Breast epithelium (tissue), 4 donors: ENCODE measurements at regions not wholly inside any gene's neighbourhood (a gene's known extent, or its start where the extent isn't known, plus 50 kb on each side); places are given as distances from the start of the nearest gene placed in this dataset.
A peak's percentile ranks its signal among the peaks of the same experiment; 100 is the strongest.

Experiments
- DNase-seq, 2 donors: peaks; one replicate each; pipeline ENCODE4 v3.0.0-alpha.2; 2019; ENCODE audit warnings: low spot score in 2 of 2
- H3K27ac ChIP-seq, 2 donors: fragments of 200-600 bp; sonication (generic) in 1 of 2; one replicate each; pipeline ENCODE4 v1.5.1; 2016 to 2019; ENCODE audit warnings: mild to moderate bottlenecking in 1 of 2
- H3K27me3 ChIP-seq, 2 donors: fragments of 200-600 bp; sonication (generic) in 1 of 2; one replicate each; pipeline versions ENCODE4 v1.5.1 to v1.6.0; 2017 to 2019; ENCODE audit warnings: control low read depth in 1 of 2, mild to moderate bottlenecking in 1 of 2
- H3K36me3 ChIP-seq: fragments of 200-600 bp; one replicate; pipeline ENCODE4 v1.5.1; 2019
- H3K4me1 ChIP-seq, 2 donors: fragments of 200-600 bp; sonication (generic); one replicate each; pipeline ENCODE4 v1.5.1; 2016 to 2019; ENCODE audit warnings: control low read depth in 1 of 2
- H3K4me3 ChIP-seq, 3 donors: fragments of 200-600 bp; sonication (generic); 1 replicate in 2 of 3; 2 replicates in 1 of 3; pipeline ENCODE4 v1.5.1; 2016 to 2019; ENCODE audit warnings: mild to moderate bottlenecking in 3 of 3, moderate library complexity in 2 of 3
- H3K9me3 ChIP-seq, 2 donors: fragments of 200-600 bp; sonication (generic) in 1 of 2; one replicate each; pipeline ENCODE4 v1.5.1; 2016 to 2019; ENCODE audit warnings: control low read depth in 1 of 2
- POLR2A ChIP-seq: fragments of 450-650 bp; IDR thresholded peaks from one replicate; pipeline ENCODE4 v1.6.1; 2016; ENCODE audit warnings: antibody characterized with exemption, mild to moderate bottlenecking, moderate library complexity
- POLR2AphosphoS5 ChIP-seq, 3 donors: sonication (generic); formaldehyde crosslinking; IDR thresholded peaks; one replicate each; pipeline ENCODE4 v1.6.1; 2017; ENCODE audit warnings: antibody characterized with exemption in 3 of 3
- intact Hi-C: fragments of 100-400 bp; cut with DNase I; formaldehyde crosslinking; loops from one replicate; pipeline ENCODE4 v1.15.1; 2023; ENCODE audit warnings: low total_unique reads
- TF ChIP-seq, protein P1 (sequence below), 3 donors: fragments of 450-650 bp; IDR thresholded peaks; one replicate each; pipeline ENCODE4 v1.5.1; 2016 to 2017; ENCODE audit warnings: antibody characterized with exemption in 3 of 3, mild to moderate bottlenecking in 3 of 3, moderate library complexity in 3 of 3

DNA sequence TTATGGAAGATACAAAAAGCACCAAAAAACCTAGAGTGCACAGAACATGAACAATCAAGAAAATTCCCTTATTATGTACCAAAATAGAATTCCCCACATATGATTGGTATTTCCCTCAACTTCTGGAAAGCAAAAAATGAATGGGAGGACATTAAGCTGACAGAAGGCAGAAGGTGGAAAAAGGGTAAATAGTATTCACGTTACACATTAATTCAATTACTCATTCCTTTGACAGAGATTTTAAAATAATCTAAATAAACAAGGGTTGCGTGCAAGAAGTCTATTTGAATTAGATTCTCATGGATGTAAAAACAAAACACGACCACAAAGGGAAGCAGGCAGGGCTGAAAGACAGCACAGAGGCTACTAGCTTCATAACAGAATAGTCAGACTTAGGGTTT is 260.5 kb upstream of the ZPLD1 start:
- no peak overlapping the region for H3K4me3 ChIP-seq
- H3K27me3 ChIP-seq, result no peaks in the 10 kb centered on the region
- no peaks in the 10 kb centered on the region for H3K4me1 ChIP-seq
- H3K27ac ChIP-seq, result peak overlapping the region; percentile 71 to 80
- no peak for TF ChIP-seq POLR2AphosphoS5 (IDR thresholded peaks at IDR 0.05)
- no peak for TF ChIP-seq POLR2A
- TF ChIP-seq, protein P1, sequence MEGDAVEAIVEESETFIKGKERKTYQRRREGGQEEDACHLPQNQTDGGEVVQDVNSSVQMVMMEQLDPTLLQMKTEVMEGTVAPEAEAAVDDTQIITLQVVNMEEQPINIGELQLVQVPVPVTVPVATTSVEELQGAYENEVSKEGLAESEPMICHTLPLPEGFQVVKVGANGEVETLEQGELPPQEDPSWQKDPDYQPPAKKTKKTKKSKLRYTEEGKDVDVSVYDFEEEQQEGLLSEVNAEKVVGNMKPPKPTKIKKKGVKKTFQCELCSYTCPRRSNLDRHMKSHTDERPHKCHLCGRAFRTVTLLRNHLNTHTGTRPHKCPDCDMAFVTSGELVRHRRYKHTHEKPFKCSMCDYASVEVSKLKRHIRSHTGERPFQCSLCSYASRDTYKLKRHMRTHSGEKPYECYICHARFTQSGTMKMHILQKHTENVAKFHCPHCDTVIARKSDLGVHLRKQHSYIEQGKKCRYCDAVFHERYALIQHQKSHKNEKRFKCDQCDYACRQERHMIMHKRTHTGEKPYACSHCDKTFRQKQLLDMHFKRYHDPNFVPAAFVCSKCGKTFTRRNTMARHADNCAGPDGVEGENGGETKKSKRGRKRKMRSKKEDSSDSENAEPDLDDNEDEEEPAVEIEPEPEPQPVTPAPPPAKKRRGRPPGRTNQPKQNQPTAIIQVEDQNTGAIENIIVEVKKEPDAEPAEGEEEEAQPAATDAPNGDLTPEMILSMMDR (IDR thresholded peaks at IDR 0.05), result no peak
- H3K9me3 ChIP-seq, result no peaks in the 10 kb centered on the region
- intact Hi-C loops, result no loop called here
- no peaks in the 10 kb centered on the region for H3K36me3 ChIP-seq
- DNase-seq, result no peak

DNA sequence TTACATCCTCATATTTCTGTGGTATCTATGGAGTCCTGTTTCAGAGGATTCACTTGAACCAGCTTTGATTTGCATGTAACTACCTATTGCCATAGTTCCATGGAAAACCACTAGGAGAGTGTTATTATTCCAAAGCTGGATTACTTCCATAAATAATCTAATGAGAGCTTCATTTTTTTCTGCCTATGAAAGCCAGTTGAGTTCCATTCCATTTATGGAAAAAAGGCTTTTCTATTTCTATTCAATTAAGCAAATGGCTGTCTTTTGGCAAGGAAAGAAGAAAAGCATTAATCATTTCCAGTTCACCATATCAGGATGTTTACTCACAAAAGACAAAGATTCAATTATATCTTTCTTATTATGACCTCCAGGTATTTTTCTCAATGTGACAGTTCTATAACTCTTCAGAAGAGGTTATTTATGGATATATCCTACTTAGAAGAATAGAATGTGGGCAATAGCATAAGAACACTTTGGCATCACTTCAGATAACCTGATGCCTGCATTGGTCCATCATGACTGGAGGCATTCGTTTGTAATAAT is 259.9 kb upstream of the ZPLD1 start:
- Histone ChIP-seq H3K9me3 (no peaks in the 10 kb centered on the region), H3K4me1 (no peaks in the 10 kb centered on the region), H3K4me3 (no peak overlapping the region), H3K36me3 (no peaks in the 10 kb centered on the region), H3K27me3 (no peaks in the 10 kb centered on the region), H3K27ac (peak overlapping the region; percentile 71 to 80)
- DNase-seq, result no peak
- TF ChIP-seq, protein P1 (IDR thresholded peaks at IDR 0.05), result peak in 2 of 3 donors; percentile 24 to 31
- no peak for TF ChIP-seq POLR2AphosphoS5 (IDR thresholded peaks at IDR 0.05)
- intact Hi-C loops, result no loop called here

DNA sequence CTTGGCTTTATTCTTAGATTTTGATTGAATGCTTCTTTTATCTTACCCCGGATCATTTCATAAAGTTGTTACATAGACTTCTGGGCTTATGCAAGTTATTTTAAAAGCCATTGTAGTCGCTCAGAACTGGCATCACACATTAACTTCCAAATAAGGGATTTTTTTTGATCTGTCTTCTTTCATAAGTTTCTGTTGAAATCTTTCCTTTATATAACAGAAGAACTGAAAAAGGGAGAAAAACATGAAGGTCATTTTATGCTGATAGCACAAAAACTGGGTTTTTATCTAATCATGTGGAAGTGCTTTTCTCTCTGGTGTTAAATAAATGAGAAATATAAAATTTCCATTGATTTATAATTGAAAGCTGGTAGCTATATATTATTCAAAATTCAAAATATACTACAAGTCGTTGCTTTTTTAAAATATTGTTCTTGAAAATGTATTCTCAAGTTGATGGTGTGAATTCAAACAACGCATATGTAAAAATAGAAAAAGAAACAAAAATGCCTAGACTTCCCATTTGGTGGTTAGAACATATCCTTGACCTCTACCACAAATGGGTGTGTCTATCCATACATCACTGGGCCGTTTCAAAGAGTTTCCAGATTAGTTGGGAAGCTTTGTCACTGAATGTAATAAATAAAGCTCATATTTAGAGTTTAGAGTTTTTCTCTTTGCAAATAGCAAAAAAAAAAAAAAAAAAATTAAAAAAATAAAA is 258.3 kb upstream of the ZPLD1 start:
- H3K27me3 ChIP-seq, result no peaks in the 10 kb centered on the region
- intact Hi-C loops, result no loop called here
- DNase-seq, result no peak
- H3K4me3 ChIP-seq, result no peak overlapping the region
- H3K27ac ChIP-seq, result peak overlapping the region in 1 of 2 donors; percentile 80
- TF ChIP-seq POLR2A (no peak), POLR2AphosphoS5 (IDR thresholded peaks at IDR 0.05) (no peak)
- TF ChIP-seq, protein P1 (IDR thresholded peaks at IDR 0.05), result no peak
- H3K9me3 ChIP-seq, result no peaks in the 10 kb centered on the region
- H3K4me1 ChIP-seq, result peaks cover 0 to 5% of the 10 kb centered on the region in 2 donors
- no peaks in the 10 kb centered on the region for H3K36me3 ChIP-seq

DNA sequence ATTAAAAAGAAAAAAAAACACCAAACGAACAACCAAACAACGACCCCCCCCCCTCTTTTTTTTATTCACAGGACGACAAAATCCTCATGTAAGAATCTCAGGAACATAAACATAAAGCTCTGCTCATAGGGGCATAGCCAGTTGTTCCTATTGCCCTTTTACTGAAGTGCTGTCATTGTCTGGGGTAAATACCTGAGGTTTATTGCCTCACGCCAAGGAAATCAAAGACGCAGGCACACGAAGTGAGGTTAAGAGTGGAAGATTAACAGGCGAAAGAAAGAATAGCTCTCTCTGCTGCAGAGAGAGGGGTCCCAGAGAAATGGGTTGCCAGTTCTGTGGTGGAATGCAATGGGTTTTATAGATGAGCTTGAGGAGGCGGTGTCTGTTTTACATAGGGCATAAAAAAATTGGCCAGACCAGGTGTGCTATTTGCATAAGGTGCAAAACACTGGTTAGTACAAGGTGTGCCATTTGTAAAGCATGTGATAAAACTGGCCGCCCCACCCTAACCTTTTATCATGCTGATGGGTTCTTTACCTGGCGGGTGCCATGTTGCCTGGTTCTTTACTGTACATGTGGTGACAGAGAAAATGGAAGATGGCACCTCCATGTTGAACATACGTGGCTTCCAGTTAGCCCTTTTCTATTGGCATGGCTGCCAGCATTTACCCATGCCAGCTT is 257.6 kb upstream of the ZPLD1 start:
- TF ChIP-seq POLR2A (no peak), POLR2AphosphoS5 (IDR thresholded peaks at IDR 0.05) (no peak)
- TF ChIP-seq, protein P1 (IDR thresholded peaks at IDR 0.05), result no peak
- H3K4me3 ChIP-seq, result no peak overlapping the region
- no peaks in the 10 kb centered on the region for H3K36me3 ChIP-seq
- no peak for DNase-seq
- intact Hi-C loops, result no loop called here
- peak overlapping the region; percentile 61 to 84 for H3K27ac ChIP-seq
- H3K9me3 ChIP-seq, result no peaks in the 10 kb centered on the region
- peaks cover 0 to 11% of the 10 kb centered on the region in 2 donors for H3K4me1 ChIP-seq
- no peaks in the 10 kb centered on the region for H3K27me3 ChIP-seq

DNA sequence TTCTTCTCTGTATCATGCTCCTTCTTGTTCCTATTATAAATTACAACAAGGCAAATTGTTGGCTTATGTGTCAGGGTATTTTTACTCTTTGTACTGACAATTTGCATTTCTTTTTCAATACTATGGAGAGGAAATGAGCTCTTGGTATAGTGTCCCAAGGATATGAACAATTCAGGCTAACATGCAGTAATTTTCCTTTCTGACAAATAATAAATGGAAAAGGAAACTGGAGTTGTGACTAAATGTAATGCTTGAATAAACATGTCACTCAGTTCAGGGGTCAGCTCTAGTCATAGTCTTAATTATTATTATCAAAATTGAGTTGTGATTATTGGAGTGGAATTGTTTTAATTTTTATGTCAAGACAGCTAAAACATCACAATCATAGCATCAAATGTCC is 256.0 kb upstream of the ZPLD1 start:
- TF ChIP-seq POLR2A (no peak), POLR2AphosphoS5 (IDR thresholded peaks at IDR 0.05) (no peak)
- TF ChIP-seq, protein P1 (IDR thresholded peaks at IDR 0.05), result no peak
- H3K27ac ChIP-seq, result peak overlapping the region; percentile 81 to 84
- H3K36me3 ChIP-seq, result no peaks in the 10 kb centered on the region
- no peaks in the 10 kb centered on the region for H3K27me3 ChIP-seq
- no peak overlapping the region for H3K4me3 ChIP-seq
- no peak for DNase-seq
- no peaks in the 10 kb centered on the region for H3K9me3 ChIP-seq
- intact Hi-C loops, result no loop called here
- peaks cover 0 to 12% of the 10 kb centered on the region in 2 donors for H3K4me1 ChIP-seq
